M059J (cell line): ENCODE measurements at regions not wholly inside any gene's neighbourhood (a gene's known extent, or its start where the extent isn't known, plus 50 kb on each side); places are given as distances from the start of the nearest gene placed in this dataset.

Experiments used
- DNase-seq: peaks from one replicate; pipeline ENCODE4 v3.0.0-alpha.2; 2012; ENCODE audit warnings: low read depth

DNA sequence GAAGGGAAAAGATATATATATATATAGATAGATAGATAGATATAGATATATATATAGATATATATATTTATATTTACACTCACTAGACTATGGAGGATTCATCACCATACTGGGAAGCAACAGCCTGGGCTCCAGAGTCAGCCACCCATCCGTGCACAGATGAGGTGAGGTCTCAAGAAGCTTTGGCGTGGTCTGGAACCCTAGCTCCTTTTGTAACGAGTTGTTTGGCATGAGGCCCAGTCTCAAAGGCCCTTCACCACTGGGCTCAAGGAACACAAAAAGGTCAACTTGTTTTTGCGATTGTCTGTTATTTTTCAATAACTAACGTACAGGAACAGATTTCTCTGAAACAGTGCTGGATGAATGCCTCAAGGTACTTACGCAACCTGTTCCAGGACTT, 448.7 kb downstream of the CMPK2 start:
- DNase-seq: no peak

DNA sequence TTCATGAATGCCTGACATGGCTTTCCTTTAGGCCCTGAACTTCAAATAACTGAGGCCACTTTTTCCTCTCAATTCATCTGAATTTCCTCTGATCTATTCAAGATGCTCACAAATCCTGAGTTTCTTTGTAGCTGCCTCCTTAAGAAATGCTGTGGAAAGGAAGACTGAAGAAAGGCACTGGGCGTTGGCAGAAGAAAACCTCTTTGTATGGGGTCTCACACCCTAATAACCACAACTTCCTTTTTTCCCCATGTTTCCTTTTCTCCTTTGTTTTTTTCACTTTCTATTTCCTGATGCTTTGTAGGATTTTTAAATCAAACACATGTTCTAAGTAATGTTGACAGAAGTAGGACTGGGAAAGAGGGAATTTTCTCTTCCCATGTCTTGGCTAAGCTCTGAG, 447.4 kb downstream of the CMPK2 start:
- DNase-seq: no peak

DNA sequence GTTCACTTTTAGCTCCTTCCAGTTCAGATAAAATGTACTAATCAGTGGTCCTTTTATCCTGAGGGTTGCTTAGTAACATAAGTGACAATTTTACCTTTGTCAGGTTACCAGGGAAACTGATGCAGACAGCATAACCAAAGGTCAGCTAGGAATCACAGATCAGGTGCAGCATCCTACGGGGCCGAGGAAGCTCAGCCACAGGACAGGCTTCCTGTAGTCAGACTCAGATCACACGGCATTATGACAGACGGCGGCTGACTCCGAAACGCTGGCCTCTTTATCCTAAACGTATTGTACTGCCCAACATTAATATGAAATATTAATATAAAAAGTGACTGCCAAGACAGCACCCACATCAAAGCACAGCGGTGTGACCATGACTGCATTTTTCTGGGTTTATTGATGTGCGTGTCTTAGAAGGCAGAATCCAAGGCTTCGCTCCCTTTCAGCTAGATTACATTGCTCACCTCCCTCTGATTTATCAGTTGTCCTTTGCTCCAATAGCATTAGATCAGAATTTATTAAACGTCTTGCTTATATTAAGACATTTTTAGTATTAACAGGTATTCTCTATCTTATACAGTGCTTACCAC, 444.5 kb downstream of the CMPK2 start:
- DNase-seq: no peak

DNA sequence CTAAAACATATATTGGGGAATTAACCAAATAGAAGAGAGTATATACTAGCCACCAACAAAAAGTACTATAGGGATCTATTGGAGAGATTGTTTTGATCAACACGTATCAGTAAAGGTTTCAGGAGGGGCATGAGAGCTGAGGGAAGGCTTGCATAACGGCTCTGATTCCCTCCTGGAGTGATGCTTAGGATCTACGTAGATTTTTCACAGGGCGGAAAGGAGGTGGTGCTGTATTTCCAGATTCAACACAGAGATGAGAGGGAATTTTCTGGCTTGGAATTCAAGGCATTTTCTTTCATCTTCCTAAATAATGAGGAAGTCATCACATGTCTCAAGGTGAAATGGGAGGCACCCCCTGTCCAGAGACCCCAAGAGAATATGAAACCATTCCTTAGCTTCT, 443.8 kb downstream of the CMPK2 start:
- DNase-seq: no peak

DNA sequence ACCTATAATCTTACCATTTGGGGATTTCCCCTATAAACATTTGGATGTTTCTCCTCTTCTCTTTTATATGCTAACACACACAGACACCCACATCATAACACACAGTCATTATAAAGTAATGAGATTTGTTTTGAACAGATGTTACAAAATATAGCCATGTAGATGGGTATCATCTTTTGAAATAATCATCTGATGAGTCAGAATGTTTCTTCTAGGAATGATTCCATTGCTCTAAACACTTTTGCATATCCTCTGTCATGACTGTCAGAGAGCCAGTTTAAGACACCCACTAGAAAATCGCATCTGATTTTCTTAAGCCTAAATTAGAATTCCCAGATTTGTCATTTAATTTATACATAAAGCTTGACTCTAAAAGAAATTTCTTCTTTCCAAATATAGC, 442.6 kb downstream of the CMPK2 start:
- no peak for DNase-seq

DNA sequence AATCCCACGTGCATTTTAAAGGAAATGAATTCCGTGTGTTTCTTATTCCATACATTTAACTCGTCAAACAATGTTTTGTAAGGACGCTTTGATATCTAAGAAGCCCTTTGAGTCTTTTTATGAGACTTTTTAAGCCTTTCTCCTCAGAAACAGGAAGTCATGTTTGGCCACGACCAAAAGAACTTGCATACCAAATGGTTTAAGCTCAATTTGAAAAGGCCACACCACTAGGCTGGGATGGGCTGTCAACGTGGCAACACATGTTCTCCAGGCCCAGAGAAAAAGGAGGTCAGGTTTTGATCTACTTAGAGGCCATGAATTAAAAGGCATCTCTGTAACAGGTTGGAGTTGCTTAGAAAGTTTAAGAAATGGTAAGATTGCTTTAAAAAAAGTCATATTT, 441.8 kb downstream of the CMPK2 start:
- DNase-seq: no peak

DNA sequence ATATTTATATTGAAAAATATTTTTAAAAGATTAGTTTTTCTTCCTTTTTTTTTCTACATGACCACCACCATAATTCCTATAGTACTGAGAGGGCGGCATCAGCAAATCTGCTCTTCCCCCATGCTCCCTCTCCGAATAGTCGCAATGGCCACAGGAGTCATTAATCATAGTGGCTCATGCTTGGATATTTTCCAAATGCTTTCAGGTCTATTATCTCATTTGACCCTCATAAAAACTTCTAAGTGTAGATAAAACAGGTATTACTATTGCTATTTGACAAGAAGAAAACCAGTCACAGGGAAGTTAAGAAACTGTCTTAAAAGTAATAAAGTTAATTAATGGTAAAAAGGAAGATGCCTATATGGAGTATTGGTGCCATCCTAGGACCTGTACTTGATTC, 440.7 kb downstream of the CMPK2 start:
- DNase-seq: no peak

DNA sequence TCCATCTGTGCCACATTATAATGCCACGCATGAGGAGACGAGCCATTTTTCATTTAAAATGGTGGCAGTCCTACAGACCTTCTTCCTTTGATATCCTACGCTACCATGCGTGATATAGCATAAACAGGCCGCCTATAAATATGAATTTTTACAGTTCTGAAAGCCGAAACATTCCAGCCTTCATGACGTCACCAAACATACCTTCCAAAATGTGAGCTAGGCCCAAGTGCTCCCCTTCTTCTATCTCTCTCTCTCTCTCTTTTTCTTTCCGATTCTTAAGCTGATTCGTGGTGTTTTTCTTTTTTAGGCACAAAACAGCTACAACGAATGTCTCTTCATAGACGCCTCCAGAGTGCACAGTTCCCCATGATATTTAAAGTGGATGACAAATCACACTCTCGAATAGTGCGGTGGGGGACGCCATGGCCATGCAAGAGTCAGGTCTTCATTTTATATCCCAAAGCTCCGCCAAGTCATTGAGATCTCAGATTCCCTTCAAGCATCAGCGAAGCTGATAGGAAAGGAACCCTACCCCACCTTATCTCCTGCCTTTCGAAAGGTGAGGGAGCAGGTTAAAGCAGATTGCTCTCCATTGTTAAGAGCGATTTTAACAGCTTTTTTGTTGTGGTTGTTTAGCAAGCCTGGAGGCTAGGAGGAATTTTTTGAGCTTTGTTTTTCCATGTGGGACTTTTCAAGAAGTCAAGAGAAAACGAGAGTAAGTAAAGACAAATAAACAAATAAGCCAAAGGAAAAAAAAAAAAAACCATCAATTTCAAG, 436.3 kb downstream of the CMPK2 start:
- DNase-seq: no peak

DNA sequence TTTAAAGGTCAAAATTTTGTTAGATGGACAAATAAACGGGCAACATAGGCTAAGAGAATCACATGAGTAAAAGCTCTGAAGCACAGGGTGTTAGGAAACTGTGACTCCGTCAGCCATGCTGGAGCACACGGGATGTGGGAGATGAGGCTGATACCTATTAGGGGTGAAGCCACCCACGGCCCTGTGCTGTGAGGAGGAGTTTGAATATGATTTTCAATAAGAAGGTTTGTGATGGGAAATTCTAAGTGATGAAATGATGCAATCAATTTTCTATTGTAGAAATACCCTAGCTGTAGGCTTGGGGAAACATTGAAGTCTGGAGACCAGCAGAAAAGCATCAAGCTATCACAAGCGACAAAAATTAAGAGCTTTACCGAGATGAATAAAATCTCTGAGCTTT, 431.3 kb downstream of the CMPK2 start:
- DNase-seq: no peak

DNA sequence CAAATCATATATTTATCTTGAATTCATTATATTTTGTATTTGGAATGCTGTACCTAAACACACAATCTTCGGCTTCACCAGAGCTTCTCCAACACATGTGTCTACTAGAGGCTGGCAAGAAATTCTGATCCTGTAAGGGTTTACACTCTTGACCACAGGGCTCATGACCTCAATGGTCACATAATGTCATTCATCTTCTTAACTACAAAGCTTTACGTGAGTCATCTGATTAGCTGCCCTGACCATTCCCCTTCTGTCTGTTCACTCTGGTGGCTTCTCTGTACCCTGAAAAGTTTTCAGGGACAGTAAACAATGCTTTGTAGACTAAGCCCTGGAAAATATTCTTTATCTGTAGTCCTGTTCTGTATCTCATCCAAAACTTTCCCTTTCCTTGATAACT, 423.9 kb downstream of the CMPK2 start:
- DNase-seq: peak; percentile 2

DNA sequence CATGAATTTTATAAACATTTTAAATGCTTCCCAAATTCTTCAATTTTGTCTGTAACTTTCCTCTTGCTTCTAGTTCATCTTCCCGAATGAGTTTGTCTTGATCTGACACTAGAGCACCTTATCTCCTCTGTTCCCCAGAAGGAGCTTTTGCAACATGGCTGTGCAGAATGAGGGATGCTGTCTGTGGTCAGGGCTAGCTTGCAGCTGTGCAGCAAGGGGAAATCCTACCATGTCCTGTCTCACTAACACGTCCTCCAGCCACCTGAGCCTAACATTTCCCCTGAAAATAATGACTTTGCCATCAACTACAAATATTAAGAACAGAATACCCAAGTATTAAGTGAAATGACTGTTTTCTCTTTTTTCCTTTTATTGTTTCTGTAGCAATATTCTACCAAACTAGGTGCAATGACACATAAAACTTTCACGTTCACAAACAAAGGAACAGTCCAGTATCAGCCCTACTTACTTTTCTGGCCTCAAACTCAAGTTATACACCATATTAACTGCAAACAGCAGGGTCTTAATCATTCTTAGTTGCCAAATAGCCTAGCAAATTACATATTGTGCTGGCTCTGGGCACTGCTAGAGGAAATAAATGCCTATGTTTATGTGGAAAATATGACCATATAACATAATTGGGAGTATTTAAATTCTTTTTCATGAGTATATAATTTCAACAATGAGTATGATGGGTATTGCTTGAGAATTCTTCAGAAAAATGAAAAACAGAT, 423.3 kb downstream of the CMPK2 start:
- no peak for DNase-seq

DNA sequence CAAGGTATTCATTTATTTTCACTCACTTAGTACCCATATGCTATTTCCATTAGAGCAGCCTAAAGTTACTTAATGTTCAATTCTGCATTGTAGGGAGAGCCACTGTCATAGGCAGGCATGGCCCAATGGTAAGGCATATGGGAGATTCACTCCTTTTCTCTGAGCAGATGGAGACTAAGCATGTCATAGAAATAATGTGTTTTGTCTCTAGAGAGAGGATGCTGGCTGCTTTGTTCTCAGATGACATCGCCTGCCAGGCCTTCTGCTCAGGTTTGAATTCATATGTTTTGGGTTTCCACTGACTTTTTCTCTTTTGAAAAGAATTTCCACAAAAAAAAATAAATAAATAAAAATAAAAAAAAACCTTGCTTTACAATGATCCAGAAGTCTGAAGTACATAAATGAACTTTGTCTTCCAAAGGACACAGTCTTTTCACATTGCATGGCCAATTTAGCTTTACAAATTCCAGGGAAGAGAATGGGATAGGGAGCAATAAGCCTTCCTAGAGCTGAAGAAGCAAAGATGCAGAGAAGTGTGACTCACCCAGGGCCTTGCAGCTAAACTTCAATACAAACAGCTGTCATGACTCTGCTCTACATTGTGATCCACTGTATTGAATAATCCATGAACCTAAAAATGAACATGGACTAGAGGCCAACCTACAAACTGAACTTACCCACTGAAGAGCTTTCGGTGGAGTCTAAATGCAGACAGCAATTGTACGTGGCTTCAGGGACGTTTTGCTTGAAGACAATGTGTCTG, 422.5 kb downstream of the CMPK2 start:
- no peak for DNase-seq

DNA sequence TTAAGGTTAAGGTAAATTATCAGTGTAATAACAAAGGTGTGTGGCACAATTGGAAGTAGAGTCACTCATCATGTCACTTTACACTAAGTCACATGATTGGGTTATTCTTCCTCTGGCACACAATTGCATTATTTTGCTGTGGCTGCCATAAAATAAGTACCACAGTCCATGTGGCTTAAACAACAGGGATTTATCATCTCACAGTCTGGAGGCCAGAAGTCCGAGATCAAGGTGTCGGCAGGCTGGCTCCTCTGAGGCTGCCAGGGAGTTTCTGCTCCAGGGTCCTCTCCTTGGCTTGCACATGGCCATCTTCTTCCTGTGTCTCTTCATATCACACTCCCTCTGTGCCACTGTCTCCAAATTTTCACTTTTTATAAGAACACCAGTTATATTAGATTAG, 421.2 kb downstream of the CMPK2 start:
- DNase-seq: no peak

DNA sequence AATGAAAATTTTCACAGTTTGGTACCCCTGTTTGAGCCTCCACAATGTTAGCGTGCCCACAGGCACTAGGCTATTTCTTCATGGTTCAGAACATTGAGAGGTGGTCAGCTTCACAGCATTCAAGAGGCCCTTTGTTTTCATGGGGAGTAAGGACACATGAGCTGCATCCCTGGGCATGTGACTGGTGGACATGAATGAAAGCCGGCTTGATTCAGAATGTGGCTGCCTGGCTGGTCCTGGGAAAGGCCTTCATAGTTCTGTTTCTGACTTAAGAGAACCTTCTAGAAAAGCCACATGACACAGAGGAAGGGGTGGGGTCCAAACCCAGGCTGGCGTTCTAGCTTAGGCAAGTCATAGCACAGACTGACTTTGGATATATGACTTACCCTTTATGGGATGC, 420.6 kb downstream of the CMPK2 start:
- no peak for DNase-seq

DNA sequence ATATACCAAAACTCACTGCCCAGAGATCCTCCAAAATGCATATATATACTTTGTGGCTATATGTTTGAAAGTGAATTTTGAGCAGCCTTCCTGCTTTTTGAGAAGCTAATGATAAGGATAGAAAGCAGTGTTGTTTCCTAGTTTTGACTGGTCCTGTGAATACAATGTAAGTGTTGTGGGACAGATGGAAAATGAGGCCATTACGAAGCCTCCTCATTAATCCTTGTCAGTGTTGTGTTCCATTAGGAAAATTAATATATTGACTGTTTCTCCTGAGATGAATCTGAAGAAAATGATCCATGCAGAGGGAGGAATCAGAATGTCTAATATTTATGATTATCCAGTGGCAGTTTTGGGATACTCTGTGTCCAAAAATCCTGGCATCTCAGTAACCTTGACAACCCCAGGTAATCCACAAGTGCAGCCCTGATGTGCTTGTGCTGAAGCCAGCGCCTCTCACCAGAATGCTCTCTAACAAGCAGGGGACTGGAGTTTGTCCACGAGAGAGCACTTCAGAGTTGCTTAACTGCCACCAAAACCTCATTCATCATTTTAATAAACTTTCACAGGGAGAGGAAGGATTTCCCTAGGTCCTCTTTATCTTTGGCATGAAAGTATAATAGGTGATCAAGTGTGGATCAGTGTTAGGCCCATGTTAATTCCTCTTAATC, 418.6 kb downstream of the CMPK2 start:
- no peak for DNase-seq

DNA sequence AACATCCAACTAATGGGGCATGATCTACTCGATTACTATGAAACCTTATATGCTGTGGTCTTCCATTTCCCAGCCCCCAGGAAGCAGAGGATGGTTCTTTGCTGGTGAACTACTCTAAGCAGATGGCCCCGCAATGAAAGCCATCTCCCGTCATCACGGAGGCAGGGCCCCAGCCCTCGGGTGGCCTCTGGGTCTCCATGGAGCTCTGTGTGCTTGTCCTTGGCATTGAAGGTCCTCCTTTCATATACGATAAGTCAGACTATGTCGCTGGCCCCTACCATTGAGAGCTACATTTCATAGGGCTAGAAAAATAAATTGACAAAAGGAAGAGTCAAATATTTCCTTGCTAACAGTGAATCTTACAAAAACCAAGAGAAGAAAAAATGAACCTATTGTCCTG, 416.8 kb downstream of the CMPK2 start:
- no peak for DNase-seq

DNA sequence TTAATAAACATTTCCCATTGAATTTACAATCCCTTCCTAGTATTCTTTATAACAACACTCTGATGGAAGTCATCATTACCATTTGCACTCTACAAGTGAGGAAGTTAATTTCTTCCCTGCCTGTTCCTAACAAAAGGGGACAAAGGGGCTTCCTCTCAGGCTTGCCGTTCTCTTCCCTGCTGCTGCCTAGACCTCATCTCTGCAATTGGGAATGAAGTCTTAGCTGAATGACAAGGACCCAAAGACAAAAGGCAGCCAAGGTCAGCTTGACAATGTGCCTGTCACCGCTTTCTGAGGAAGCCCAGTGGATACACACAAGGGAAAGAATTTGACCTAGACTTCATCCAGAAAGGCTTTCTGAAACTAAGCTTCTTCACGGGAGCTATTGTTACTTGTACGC, 416.4 kb downstream of the CMPK2 start:
- DNase-seq: no peak

DNA sequence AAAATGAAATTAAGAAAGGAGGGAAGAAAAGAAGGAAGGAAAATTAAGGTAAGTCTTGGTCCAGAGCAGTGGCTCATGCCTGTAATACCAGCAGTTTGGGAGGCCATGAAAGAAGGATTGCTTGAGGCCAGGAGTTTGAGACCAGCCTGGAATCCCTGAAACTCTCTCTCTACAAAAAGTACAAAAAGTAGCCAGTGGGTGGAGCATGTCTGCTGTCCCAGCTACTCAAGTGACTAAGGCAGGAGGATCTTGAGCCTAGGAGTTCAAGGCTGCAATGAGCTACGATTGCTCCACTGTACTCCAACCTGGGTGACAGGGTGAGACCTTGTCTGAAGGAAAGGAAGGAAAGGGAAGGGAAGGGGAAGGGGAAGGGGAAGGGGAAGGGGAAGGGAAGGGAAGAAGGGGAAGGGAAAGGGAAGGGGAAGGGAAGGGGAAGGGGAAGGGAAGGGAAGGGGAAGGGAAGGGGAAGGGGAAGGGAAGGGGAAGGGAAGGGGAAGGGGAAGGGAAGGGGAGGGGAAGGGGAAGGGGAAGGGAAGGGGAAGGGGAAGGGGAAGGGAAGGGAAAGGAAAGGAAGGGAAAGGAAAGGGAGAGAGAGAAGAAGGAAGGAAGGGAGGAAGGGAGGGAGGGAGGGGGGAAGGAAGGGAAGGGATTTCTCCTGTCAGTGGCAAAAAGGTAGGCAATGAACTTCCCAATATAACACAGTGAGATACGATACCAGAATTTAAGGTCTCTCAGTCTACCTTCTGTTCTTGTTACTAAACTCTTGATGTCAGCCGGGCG, 412.8 kb downstream of the CMPK2 start:
- DNase-seq: no peak

DNA sequence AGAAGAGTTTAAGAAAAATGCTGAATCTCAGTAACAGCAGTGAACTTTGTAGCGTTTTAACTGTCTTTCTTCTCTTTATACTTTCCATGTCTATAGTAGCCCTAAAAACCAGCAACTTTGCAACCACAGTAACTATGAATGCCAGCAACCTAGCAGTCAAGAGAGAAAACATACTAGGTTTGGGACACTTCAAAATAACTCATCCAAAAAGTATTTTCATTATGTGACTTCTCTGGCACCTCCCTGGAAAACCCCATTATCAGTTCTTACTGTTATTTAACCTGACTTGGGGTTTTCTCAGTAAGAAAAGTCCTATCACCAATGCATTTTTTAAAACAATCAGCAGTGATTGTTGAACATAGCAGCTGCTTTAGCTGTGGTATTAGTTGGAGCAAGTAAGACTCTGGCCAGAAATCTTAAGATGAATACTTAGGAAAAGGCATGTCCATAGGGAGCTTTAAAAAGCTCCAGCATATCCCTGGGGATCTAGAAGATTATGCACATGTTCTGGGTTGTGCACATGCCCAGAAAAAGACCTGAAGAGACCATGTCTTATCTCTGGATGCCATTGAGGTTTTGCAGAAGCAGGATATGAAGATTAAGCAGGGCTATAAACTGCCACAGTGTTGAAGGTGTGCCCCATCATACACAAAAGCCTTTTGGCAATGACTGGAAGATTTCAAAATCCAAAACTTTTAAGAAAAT, 411.3 kb downstream of the CMPK2 start:
- no peak for DNase-seq

DNA sequence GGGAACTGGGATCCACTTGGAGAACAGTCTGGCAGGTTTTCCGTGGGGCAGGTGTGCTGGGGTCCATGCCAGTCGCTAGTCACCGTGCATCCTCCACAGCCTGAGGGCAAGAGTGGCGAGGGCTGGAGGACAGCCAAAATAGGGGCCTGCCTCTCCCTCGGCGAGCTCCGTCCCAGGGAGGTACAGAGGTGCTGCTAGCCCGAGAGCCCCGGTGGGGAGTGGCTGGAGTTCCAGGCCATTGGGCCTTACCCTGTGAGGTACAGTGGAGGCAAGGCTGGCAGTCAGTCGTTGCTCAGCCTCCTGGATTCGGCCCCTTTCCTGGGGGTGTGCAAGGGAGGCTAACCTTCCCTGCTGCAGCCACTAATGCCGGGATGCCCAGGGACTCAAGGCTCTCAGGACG, 406.6 kb downstream of the CMPK2 start:
- no peak for DNase-seq
